T-helper 17 cell (primary cell): ENCODE measurements at regions not wholly inside any gene's neighbourhood (a gene's known extent, or its start where the extent isn't known, plus 50 kb on each side); places are given as distances from the start of the nearest gene placed in this dataset.
"Not testable (repeated sequence)": the region's sequence is repeated elsewhere in the genome, so short reads cannot be mapped to it uniquely, and the experiment has no call there.

Source experiments
- ATAC-seq: fragments of 150-1000 bp; cut with Tn5 transposase; 2 replicates; pipeline ENCODE4 v1.10.0; 2021; ENCODE audit warnings: mild to moderate bottlenecking, moderate library complexity
- DNase-seq, 3 donors: peaks; one replicate each; pipeline versions ENCODE4 v3.0.0 to v3.0.0-alpha.2; 2020 to 2021
- H3K9me3 ChIP-seq: one replicate; pipeline ENCODE4 v1.7.0; 2013; ENCODE audit warnings: low read length, mild to moderate bottlenecking; ENCODE audit not compliant: control insufficient read depth, poor library complexity, severe bottlenecking
- H3K27ac Mint-ChIP-seq: one replicate; pipeline ENCODE4 v1.8.0; 2022; ENCODE audit warnings: mild to moderate bottlenecking, moderate library complexity, mixed read lengths
- H3K27me3 Mint-ChIP-seq: one replicate; pipeline ENCODE4 v1.8.0; 2022; ENCODE audit warnings: mixed read lengths
- H3K36me3 Mint-ChIP-seq: one replicate; pipeline ENCODE4 v1.8.0; 2022; ENCODE audit warnings: low read depth, mixed read lengths
- H3K4me1 Mint-ChIP-seq: one replicate; pipeline ENCODE4 v1.8.0; 2022; ENCODE audit warnings: mild to moderate bottlenecking, mixed read lengths
- H3K4me3 Mint-ChIP-seq: one replicate; pipeline ENCODE4 v1.8.0; 2022; ENCODE audit warnings: mild to moderate bottlenecking, moderate library complexity, mixed read lengths

- DNase-seq = no peak
- ATAC-seq = no peak
- Mint-ChIP-seq H3K27ac (no peak overlapping the region), H3K4me3 (no peak overlapping the region), H3K27me3 (no peaks in the 10 kb centered on the region), H3K36me3 (no peaks in the 10 kb centered on the region), H3K4me1 (no peaks in the 10 kb centered on the region)
- no peaks in the 10 kb centered on the region for H3K9me3 ChIP-seq
Observed at GRCh38 chr9:82895822-82896110, 167.2 kb downstream of the RASEF start.

GRCh38 chr9:82903503-82903902, 159.4 kb downstream of the RASEF start:
- no peak overlapping the region for H3K4me3 Mint-ChIP-seq

GRCh38 chr9:82911996-82912395, 150.9 kb downstream of the RASEF start:
- no peak for ATAC-seq
- Mint-ChIP-seq H3K4me3 (no peak overlapping the region), H3K36me3 (no peaks in the 10 kb centered on the region), H3K27me3 (no peaks in the 10 kb centered on the region), H3K27ac (no peak overlapping the region), H3K4me1 (no peaks in the 10 kb centered on the region)
- no peaks in the 10 kb centered on the region for H3K9me3 ChIP-seq
- DNase-seq = no peak

More at GRCh38 chr9:82903503-82903902, 159.4 kb downstream of the RASEF start:
- DNase-seq = no peak
- H3K27me3 Mint-ChIP-seq = no peaks in the 10 kb centered on the region
- H3K4me1 Mint-ChIP-seq = no peaks in the 10 kb centered on the region
- H3K9me3 ChIP-seq = no peaks in the 10 kb centered on the region
- H3K36me3 Mint-ChIP-seq = no peaks in the 10 kb centered on the region
- no peak for ATAC-seq
- H3K27ac Mint-ChIP-seq = no peak overlapping the region

- no peaks in the 10 kb centered on the region for H3K4me1 Mint-ChIP-seq
- no peak for ATAC-seq
Observed at GRCh38 chr9:82912645-82913044, 150.3 kb downstream of the RASEF start.

GRCh38 chr9:82916238-82916637, 146.7 kb downstream of the RASEF start:
- H3K4me3 Mint-ChIP-seq, DNase-seq, H3K27ac Mint-ChIP-seq, ATAC-seq, H3K36me3 Mint-ChIP-seq, H3K27me3 Mint-ChIP-seq, H3K4me1 Mint-ChIP-seq, H3K9me3 ChIP-seq: not testable (repeated sequence)

More at GRCh38 chr9:82912645-82913044, 150.3 kb downstream of the RASEF start:
- Mint-ChIP-seq H3K27me3 (no peaks in the 10 kb centered on the region), H3K27ac (no peak overlapping the region), H3K4me3 (no peak overlapping the region), H3K36me3 (no peaks in the 10 kb centered on the region)
- no peaks in the 10 kb centered on the region for H3K9me3 ChIP-seq
- DNase-seq = no peak

- H3K9me3 ChIP-seq = no peaks in the 10 kb centered on the region
- H3K4me3 Mint-ChIP-seq = no peak overlapping the region
- no peaks in the 10 kb centered on the region for H3K27me3 Mint-ChIP-seq
- no peaks in the 10 kb centered on the region for H3K4me1 Mint-ChIP-seq
- H3K36me3 Mint-ChIP-seq = no peaks in the 10 kb centered on the region
- ATAC-seq (no peak), DNase-seq (no peak)
- H3K27ac Mint-ChIP-seq = no peak overlapping the region
Observed at GRCh38 chr9:82920154-82920553, 142.8 kb downstream of the RASEF start.

- Mint-ChIP-seq H3K27me3 (no peaks in the 10 kb centered on the region), H3K27ac (no peak overlapping the region), H3K4me1 (no peaks in the 10 kb centered on the region), H3K4me3 (no peak overlapping the region), H3K36me3 (no peaks in the 10 kb centered on the region)
- no peak for DNase-seq
- H3K9me3 ChIP-seq = no peaks in the 10 kb centered on the region
- ATAC-seq = no peak
Observed at GRCh38 chr9:82922686-82923085, 140.3 kb downstream of the RASEF start.

- Mint-ChIP-seq H3K27ac (no peak overlapping the region), H3K4me3 (no peak overlapping the region), H3K27me3 (no peaks in the 10 kb centered on the region), H3K36me3 (no peaks in the 10 kb centered on the region), H3K4me1 (no peaks in the 10 kb centered on the region)
- no peaks in the 10 kb centered on the region for H3K9me3 ChIP-seq
- ATAC-seq (no peak), DNase-seq (no peak)
Observed at GRCh38 chr9:82923092-82923911, 139.6 kb downstream of the RASEF start.

- H3K4me1 Mint-ChIP-seq = no peaks in the 10 kb centered on the region
- no peak for DNase-seq
- H3K4me3 Mint-ChIP-seq = no peak overlapping the region
- no peak overlapping the region for H3K27ac Mint-ChIP-seq
- no peaks in the 10 kb centered on the region for H3K36me3 Mint-ChIP-seq
- no peaks in the 10 kb centered on the region for H3K27me3 Mint-ChIP-seq
- no peak for ATAC-seq
- no peaks in the 10 kb centered on the region for H3K9me3 ChIP-seq
Observed at GRCh38 chr9:82923912-82924605, 138.9 kb downstream of the RASEF start.
